HG03060 (cell line): ENCODE measurements at regions not wholly inside any gene's neighbourhood (a gene's known extent, or its start where the extent isn't known, plus 50 kb on each side); places are given as distances from the start of the nearest gene placed in this dataset.
"Not testable (repeated sequence)": the region's sequence is repeated elsewhere in the genome, so short reads cannot be mapped to it uniquely, and the experiment has no call there.

ENCODE experiments used
- ATAC-seq: cut with Tn5 transposase; IDR thresholded peaks from one replicate; pipeline ENCODE4 v1.9.1; 2021; ENCODE audit warnings: low read depth, moderate number of reproducible peaks; ENCODE audit not compliant: unreplicated experiment

DNA sequence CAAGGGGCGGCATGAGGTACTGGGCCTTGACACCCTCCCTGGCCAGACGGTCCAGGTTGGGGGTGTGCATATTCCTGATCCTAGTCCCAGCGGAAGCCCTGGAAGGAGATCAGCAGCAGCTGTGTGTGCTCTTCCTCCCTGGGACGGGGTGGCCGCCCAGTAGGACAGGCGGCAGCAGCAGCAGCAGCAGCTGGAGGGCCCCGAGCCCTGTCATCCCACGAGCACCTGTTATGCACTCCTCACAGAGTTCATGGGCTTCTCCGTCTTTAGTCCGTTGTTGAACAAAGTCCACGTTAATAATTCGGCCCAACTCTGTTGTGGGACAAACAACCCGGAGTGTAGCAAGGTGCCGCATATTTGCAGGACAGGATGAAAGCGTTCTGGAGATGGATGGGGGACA, 205.6 kb downstream of the OTOP1 start:
- not testable (repeated sequence) for ATAC-seq

DNA sequence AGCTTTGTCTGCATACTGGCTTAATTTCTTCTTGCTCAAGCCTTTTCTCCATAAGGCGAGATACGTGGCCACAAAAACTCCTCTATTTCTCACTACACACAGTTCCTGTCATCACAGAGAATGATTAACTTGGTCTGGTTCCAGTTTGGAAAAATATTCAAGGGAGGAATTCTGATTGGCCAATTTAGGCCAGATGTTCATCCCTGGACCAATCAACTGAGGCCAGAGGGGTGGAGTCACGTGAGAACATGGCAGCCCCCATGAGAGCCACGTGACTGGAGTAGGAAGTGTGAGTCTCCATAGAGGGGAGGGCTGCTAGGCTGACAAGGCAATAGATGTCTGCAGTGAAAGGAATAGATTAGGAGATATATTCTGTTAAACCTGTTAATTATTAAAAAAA, 200.0 kb downstream of the OTOP1 start:
- not testable (repeated sequence) for ATAC-seq

DNA sequence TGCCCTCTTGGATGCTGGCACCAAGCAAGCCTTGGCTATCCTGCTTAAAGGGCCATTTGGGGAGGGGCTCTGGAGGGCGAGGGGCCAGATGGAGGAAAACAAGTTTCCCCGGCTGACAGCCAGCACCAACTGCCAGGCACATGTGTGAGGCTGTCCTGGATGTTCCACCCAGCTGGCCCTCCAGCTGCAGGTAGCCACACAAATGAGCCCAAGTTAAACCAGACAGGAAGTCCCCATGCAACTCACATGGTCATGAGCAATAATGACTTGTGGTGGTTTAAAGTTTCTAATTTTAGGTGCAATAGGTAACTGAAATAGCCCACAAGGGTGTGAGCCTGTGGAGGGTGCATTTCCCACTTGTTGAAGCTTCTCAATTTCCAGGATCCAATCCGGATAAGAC, 198.0 kb downstream of the OTOP1 start:
- not testable (repeated sequence) for ATAC-seq

DNA sequence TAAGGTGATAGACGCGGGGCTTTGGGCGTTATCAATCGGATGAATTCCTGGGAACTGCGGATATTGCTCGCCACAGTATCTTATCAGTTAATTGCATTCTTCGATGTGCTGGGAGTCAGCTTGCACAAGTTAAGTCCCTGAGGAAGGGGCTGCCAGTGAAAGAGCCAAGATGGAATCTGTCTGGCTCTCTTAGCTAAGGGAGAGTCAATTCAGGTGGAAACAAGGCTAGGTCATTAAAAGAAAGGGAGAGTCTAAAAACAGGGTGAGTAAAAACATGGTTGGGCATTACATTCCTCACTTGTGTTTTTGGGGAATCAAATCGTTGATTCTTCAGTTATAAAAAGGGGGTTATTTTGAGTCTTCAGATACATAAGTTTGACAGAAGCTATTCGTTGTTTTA, 196.2 kb downstream of the OTOP1 start:
- not testable (repeated sequence) for ATAC-seq

DNA sequence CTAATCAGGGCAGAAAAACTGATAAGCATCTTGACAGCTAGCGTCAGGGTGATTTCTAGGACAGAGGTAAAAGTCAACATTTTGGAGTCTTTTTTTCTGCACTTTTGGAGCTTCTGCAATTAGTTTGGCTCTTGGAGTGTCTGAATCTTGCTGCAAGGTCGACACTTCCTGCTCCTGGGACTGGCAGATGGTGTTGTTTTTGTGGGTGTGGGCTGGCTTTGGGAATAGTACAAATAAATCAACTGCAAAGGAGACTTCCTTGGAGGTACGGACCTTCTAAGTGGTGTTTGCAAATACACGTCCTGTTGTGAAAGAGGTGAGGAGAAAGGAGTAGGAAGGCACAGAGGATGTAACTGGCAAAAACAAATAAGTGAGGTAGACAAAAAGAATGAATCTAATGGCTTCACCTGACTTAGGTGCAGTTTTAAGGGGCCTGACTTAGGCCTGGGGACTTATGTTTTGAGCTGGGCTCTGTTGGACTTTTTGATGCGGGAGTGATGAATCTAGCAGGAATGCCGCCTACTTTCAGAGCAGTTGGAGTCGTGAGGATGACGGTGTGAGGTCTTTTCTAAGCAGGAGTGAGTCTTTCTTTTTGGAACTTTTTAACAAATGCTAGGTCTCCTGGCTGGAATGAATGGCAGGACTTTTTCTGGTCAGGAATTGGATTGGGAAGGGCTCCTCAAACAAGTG, 195.1 kb downstream of the OTOP1 start:
- ATAC-seq, result not testable (repeated sequence)

DNA sequence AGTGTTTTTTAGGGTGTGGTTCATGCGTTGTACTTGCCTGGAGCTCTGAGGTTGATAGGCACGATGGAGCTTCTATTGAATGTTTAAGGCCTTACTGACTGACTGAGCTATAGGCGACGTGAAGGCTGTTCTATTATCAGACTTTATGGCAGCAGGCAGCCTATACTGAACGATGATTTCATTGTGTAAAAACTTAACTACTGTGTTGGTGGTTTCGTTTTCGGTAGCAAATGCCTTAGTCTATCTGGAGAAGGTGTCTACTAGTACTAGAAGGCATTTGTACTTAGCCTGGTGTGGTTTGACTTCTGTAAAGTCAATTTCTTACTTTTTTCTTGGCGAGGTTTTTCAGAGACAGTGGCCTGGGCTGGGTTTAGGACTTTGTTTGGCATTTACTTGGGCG, 194.4 kb downstream of the OTOP1 start:
- ATAC-seq, result not testable (repeated sequence)

DNA sequence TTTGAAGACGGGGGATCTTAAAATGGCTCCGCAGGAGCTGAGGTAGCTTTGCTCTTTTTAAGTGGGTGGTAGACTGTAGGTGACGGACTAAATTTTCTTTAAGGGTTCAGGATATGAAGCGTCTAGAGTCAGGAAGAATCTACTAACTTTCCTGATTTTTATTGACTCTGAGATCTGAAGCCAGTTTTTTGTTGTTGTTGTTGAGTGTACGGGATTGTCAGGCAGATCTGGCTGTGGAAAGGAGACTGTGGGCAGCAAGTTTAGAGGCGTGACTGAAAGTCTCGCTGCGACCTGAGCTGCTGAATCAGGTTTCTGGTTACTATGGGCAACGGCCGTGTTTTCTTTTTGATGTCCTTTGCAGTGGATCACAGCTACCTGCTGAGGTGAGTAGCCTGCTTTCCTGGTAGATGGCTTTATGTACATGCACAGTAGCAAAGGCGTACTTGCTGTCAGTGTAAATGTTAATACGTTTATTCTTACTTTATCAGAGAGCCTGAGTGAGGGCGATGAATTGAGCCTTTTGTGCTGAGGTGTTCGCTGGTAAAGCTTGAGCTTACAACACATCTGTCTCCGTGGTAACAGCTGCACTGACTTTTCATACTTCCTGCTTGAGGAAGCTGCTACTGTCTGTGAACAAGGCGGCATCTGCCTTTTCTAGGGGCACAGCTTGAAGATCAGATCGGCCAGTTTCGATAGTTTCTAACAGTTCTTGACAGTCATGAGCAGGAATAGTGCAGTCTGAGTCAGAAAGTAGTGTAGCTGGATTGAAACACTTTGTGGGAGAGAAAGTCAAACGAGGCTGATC, 193.7 kb downstream of the OTOP1 start:
- not testable (repeated sequence) for ATAC-seq

DNA sequence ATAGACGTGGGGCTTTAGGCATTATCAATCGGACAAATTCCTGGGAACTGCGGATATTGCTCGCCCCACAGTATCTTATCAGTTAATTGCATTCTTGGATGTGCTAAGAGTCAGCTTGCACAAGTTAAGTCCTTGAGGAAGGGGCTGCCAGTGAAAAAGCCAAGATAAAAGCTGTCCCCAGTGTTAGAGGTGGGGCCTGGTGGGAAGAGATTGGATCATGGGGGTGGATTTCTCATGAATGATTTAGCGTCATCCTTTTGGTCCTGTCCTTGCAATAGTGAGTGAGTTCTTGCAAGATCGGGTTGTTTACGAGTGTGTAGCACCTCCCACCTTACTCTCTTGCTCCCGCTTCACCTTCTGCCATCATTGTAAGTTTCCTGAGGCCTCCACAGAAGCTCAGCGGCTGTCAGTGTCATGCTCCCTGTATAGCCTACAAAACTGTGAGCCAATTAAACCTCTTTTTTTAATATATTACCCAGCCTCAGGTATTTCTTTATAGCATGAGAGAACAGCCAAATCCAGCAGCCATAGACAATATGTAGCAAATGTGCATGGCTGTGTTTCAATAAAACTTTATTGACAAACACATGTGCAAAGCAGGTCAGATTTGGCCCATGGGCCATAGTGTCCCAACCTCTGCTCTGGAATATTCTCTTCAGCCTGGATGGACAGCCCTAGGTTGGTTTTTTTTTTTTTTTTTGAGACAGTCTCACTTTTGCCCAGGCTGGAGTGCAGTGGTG, 189.2 kb downstream of the OTOP1 start:
- ATAC-seq, result not testable (repeated sequence)

DNA sequence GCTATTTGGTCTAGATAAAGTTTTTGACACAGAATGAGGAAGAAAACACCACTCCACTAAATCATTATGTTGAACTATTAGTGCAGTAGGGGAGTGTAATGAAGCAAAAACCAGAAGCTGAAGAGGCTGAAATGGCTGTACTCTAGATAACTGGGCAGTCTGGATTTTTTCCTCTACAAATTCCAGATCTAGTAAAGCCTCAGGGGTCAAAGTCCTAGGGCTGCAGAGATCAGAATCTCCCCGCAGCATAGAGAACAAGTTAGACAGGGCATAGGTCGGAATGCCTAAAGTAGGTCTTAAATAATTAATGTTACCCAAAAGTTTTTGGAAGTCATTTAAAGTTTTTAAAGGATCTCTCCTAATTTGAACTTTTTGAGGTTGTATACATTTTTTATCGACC, 180.9 kb downstream of the OTOP1 start:
- ATAC-seq, result not testable (repeated sequence)

DNA sequence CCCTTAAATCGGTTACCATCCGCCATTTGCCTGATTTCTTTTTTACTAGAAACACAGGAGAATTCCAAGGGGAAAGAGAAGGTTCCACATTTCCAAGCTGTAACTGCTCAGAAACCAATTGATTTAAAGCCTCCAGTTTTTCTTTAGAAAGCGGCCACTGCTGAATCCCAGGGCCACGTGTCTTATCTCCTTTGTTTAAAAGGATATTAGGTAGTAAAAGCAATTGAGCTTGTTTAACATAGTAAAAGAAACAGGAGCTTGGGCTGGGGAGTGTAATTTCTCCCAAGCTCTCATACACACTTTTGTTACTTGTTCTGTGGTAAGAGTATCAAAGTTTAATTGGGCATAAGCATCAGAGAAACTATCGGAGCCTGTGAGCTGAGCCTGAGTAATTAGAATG, 180.0 kb downstream of the OTOP1 start:
- ATAC-seq, result not testable (repeated sequence)

DNA sequence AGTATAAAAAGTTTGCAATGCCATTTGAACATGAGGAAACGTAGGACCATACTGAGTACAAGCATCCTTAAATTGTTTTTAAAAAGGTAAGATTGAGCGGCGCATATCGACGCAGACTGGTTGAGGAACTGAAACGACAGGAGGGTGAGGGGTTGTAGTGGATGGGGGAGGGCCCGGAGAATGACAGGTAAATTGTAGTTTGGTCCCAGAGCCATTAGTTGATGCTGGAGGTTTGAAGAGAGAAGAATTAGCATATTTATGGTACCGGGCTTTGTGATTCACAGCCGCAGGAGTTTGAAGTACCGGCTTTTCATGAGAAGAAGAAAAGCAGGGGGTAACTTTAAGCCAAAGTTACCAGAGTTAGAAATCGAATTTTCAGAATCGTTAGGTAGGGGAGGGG, 179.5 kb downstream of the OTOP1 start:
- not testable (repeated sequence) for ATAC-seq

DNA sequence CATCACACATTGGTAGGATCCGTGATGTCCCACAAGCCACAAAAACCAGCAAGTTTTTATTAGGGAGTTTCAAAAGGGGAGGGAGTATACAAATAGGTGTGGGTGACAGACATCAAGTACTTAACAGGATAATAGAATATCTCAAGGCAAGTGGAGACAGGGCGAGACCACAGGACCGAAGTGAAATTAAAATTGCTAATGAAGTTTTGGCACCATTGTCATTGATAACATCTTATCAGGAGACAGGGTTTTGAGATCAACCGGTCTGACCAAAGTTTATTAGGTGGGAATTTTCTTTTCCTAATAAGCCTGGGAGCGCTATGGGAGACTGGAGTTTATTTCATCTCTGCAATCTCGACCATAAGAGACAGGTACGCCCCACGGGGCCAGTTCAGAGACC, 178.5 kb downstream of the OTOP1 start:
- not testable (repeated sequence) for ATAC-seq

DNA sequence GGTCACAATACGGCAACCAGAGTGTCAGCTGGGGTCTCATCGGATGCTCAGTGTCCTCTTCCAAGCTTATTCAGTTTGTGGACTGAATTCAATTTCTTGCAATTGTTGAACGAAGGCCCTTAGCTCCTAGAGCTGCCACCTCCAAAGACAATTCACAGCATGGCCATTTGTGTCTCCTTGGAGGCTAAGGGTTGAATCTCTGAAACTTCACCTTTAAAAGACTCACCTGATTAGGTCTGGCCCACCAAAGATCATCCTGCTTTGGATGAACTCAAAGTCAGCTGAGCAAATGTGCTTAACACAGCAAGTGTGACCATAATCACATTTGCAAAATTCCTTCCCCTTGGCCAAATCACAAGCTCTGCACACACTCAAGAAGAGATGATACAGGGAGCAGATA, 175.9 kb downstream of the OTOP1 start:
- ATAC-seq, result not testable (repeated sequence)

DNA sequence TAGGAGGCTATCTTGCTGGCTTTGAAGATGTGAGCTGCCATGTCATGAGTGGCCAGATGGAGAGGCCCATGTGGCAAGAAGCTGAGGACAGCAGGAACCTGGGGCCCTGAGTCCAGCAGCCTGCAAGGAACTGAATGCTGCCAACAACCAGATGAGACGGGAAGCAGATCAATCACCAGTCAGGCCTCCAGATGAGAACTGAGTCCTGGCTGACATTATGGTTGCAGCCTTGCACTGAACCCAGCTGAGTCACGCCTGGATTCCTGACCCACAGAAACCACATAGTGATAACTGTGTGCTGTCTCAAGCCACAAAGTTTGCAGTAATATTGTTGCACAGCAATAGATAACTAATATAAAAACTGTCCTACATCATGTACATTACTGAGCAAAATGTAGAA, 173.8 kb downstream of the OTOP1 start:
- ATAC-seq, result not testable (repeated sequence)

DNA sequence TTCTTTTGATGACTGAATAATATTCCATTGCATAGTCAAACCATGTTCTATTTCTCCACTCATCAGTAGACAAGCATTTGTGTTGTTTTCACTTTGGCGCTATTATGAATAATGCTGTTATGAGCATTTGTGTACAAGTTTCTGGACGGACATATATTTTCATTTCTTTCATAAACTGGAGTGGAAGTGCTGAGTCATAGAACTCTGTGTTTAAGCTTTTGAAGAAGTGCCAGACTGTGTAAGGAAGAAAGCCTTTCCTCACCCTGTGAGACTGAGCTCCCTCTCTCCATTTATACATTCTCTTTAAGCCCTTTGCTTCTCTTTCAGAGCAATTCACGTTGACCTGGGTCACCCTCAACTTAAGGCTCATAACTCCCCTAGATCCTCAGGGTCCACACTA, 169.5 kb downstream of the OTOP1 start:
- not testable (repeated sequence) for ATAC-seq

DNA sequence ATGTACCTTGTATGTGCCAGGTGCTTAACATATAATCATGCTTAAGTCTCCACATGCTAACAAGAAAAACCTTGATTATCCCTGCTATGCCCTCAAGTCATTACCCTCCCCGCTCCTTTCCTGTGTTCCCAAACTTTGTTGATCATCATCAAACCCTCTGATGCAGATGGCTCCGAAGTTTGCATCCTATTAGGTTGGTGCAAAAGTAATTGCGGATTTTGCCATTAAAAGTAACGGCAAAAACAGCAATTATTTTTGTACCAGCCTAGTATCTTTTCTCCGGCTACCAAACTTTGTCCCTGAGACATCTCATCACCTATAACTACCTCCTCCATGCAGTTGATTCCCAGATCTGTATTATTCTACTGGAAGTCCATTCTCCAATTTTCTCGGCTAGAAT, 142.6 kb downstream of the OTOP1 start:
- ATAC-seq, result not testable (repeated sequence)

DNA sequence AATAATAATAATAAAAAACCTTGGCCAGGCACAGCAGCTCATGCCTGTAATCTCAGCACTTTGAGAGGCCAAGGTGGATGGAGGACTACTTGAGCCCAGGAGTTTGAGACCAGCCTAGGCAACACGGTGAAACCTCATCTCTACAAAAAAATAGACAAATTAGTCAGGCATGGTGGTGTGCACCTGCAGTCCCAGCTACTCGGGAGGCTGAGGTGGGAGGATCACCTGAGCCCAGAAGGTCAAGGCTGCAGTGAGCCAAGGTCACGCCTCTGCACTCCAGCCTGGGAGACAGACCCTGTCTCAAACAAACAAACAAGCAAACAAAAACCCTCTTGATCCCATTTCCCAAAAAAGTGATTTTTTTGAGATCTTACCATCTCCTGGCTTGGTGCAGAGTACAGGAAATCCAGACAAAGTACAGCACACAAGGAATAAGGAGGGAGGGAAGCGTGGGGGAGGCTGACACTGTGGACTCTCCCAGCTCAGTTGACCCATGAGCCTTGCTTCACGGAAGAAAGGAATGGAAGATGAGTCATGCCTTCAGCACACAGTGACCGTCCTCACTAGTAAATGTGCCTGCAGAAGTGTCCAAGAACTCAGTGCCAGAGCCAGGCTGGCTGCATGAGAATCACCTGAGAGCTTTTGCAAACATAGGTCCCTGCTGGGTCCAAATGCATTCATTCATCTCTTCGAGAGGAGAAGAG, 136.9 kb downstream of the OTOP1 start:
- ATAC-seq, result not testable (repeated sequence)

DNA sequence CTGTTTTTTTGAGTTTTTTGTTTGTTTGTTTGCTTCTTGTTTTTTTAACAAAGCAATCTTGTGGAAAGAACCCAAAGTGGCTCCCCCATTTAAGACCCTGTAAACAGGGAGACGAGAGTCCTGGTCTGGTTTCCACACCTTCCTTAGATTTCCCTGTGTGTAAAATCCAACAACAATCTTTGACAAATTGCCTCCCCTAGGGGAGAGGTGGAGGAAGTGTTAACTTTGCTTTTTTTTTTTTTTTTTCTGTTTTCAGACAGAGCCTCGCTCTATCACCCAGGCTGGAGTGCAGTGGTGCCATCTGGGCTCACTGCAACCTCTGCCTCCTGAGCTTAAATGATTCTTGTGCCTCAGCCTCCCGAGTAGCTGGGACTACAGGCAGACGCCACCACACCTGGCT, 136.0 kb downstream of the OTOP1 start:
- not testable (repeated sequence) for ATAC-seq

DNA sequence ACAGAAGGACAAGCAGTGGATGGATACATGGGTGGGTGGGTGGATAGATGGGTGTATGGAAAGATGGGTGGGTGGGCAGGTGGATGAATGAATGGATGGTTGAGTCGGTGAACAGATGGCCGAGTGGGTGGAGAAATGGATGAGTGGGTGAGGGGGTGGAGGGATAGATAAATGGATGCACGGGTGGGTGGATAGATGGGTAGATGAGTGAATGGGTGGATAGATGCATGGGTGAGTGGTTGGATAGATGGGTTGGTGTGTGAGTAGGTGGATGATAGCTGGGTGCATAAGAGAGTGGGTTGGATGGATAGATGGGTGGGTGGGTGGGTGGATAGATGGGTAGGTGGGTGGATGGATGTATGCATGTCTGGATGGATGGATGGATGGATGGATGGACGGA, 134.6 kb downstream of the OTOP1 start:
- ATAC-seq, result not testable (repeated sequence)

DNA sequence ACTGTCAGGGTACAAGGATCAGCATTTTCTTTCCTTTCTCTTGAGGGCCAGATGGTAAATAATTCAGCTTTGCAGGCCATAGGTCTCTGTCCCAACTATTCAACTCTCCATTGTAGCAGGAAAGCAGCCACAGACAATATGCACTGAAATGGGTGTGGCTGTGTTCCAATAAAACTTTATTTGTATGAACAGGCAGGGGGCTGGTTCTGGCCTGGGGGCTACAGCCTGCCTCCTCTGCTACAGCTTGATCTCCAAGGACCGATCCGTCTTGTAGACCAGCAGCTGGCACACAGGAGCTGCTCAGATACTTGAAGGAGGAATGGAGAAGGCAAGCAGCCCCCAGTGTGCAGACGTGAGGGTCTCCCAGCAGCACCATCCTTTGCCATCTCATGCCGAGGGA, 127.1 kb downstream of the OTOP1 start:
- not testable (repeated sequence) for ATAC-seq
